ENCODE measurements at regions not wholly inside any gene's neighbourhood (a gene's known extent, or its start where the extent isn't known, plus 50 kb on each side); places are given as distances from the start of the nearest gene placed in this dataset.

DNA sequence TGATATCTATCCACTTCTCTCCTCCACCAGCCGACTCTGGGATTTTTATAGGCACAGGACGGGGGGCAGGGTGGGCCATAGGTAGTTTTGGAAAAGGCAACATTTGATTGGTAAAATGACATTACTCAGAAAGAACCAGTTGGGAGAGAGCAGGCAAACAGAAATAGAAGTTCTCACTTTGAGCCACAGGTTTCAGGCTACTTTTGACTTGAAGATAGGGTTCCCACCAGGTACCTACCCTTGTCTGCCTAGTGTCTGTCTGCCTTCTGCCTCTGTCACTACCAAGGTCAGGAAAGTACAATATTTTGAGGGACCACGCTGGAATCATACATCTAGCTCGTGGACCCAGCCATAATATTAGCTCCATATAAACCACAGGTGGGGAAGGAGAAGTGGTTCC lies 412.9 kb upstream of the GRM7 start:
- Histone ChIP-seq H3K4me3 (no peak overlapping the region), H3K36me3 (no peaks in the 10 kb centered on the region), H3K27me3 (no peaks in the 10 kb centered on the region), H3K27ac (no peak overlapping the region), H3K9me3 (no peaks in the 10 kb centered on the region), H3K4me1 (no peaks in the 10 kb centered on the region)
- no peak for DNase-seq
- TF ChIP-seq, protein P1, sequence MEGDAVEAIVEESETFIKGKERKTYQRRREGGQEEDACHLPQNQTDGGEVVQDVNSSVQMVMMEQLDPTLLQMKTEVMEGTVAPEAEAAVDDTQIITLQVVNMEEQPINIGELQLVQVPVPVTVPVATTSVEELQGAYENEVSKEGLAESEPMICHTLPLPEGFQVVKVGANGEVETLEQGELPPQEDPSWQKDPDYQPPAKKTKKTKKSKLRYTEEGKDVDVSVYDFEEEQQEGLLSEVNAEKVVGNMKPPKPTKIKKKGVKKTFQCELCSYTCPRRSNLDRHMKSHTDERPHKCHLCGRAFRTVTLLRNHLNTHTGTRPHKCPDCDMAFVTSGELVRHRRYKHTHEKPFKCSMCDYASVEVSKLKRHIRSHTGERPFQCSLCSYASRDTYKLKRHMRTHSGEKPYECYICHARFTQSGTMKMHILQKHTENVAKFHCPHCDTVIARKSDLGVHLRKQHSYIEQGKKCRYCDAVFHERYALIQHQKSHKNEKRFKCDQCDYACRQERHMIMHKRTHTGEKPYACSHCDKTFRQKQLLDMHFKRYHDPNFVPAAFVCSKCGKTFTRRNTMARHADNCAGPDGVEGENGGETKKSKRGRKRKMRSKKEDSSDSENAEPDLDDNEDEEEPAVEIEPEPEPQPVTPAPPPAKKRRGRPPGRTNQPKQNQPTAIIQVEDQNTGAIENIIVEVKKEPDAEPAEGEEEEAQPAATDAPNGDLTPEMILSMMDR (IDR thresholded peaks at IDR 0.05) = no peak
- no peak for TF ChIP-seq POLR2A (IDR thresholded peaks at IDR 0.05)
- intact Hi-C loops (cut with DNase I; ENCODE audit: low total_unique reads) = no loop called here

DNA sequence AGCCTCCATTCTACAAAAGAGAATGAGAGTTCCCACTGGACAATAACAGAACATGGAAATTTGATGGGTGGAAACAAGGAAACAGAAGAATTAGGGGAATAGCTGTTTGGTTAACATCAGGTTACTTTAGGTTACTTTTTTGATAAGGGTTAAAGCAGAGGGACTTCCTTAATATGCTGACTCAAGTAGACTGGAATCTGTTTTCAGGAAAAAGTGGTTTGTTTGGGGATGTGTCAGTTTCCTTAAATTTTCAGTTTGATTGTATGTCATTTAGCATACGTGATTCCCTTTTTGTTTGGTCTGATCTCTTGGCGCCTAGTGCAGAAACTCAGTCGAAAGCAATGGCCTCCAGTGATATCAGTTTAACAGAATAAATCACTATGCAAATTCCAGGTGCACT lies 411.8 kb upstream of the GRM7 start:
- Histone ChIP-seq H3K27ac (no peak overlapping the region), H3K4me3 (no peak overlapping the region), H3K36me3 (no peaks in the 10 kb centered on the region), H3K27me3 (no peaks in the 10 kb centered on the region), H3K4me1 (no peaks in the 10 kb centered on the region), H3K9me3 (no peaks in the 10 kb centered on the region)
- DNase-seq = no peak
- intact Hi-C loops (cut with DNase I; ENCODE audit: low total_unique reads) = no loop called here
- TF ChIP-seq, protein P1 (IDR thresholded peaks at IDR 0.05) = no peak
- no peak for TF ChIP-seq POLR2A (IDR thresholded peaks at IDR 0.05)

DNA sequence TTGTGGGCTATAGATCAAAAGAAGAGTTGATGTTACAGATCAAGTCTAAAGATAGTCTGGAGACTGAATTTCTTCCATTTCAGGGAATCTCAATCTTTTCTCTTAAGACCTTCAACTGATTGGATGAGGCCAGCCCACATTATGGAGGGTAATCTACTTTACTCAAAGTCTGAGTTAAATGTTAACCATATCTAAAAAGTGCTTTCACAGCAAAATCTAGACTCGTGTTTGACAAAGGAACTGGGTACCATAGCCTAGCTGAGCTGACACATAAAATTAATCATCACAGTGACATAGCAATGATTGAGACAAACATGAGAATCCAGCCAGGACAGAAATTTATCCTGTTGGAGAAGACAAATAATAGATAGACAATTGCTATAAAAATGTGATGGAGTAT lies 407.9 kb upstream of the GRM7 start:
- no peaks in the 10 kb centered on the region for H3K27me3 ChIP-seq
- no peaks in the 10 kb centered on the region for H3K4me1 ChIP-seq
- intact Hi-C loops (cut with DNase I; ENCODE audit: low total_unique reads) = no loop called here
- DNase-seq = no peak
- no peaks in the 10 kb centered on the region for H3K36me3 ChIP-seq
- TF ChIP-seq, protein P1 (IDR thresholded peaks at IDR 0.05) = no peak
- no peak for TF ChIP-seq POLR2A (IDR thresholded peaks at IDR 0.05)
- H3K27ac ChIP-seq = no peak overlapping the region
- H3K4me3 ChIP-seq = no peak overlapping the region
- no peaks in the 10 kb centered on the region for H3K9me3 ChIP-seq

DNA sequence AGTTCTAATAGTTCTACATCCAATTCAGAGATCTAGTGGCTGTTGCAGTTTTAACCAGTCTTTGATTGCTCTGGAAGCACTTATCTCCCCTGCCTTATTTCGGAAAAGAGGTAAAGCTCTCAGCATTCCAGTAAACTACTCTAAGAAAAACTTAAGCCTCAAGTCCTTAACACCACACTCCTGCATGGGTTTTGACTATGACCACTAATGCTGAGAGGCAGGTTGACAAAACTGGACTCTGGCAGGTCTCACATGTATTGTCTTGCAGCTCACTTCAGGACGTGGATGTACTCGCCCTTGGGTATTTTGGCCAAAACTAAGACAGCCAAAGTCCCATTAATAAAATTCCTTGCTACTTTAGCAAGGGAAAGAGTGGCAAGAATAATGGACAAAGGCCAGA lies 405.9 kb upstream of the GRM7 start:
- Histone ChIP-seq H3K27ac (no peak overlapping the region), H3K4me3 (no peak overlapping the region), H3K27me3 (no peaks in the 10 kb centered on the region), H3K36me3 (no peaks in the 10 kb centered on the region), H3K9me3 (no peaks in the 10 kb centered on the region), H3K4me1 (no peaks in the 10 kb centered on the region)
- no peak for DNase-seq
- TF ChIP-seq, protein P1 (IDR thresholded peaks at IDR 0.05) = no peak
- no peak for TF ChIP-seq POLR2A (IDR thresholded peaks at IDR 0.05)
- intact Hi-C loops (cut with DNase I; ENCODE audit: low total_unique reads) = no loop called here

DNA sequence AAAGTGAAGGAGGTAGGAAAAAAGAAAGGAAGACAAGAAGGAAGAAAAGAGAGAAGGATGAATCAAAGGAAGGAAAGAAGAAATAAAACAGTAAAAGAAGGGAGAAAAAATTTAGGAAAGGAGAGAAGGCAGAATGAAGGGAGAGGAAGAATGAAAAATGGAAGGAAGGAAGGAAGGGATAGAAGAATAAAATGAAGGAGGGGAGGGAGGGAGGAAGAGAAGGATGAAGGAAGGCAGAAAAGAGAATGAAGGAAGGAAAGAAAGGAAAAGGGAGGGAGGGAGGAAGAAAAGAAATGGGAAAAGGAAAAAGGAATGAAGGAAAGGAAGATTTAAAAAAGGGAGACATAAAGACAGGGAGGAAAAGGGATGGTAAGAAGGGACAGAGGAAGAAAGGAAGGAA lies 393.7 kb upstream of the GRM7 start:
- H3K4me1 ChIP-seq = no peaks in the 10 kb centered on the region
- intact Hi-C loops (cut with DNase I; ENCODE audit: low total_unique reads) = no loop called here
- H3K36me3 ChIP-seq = no peaks in the 10 kb centered on the region
- no peak overlapping the region for H3K27ac ChIP-seq
- H3K9me3 ChIP-seq = no peaks in the 10 kb centered on the region
- H3K27me3 ChIP-seq = no peaks in the 10 kb centered on the region
- TF ChIP-seq, protein P1 (IDR thresholded peaks at IDR 0.05) = no peak
- no peak for TF ChIP-seq POLR2A (IDR thresholded peaks at IDR 0.05)
- no peak for DNase-seq
- no peak overlapping the region for H3K4me3 ChIP-seq
